KMS-11 (cell line): ENCODE measurements at regions not wholly inside any gene's neighbourhood (a gene's known extent, or its start where the extent isn't known, plus 50 kb on each side); places are given as distances from the start of the nearest gene placed in this dataset.

Source experiments
- H2AFZ ChIP-seq: fragments of 200-600 bp; sonication (generic); 2 replicates; pipeline ENCODE4 v1.6.1; 2016; ENCODE audit warnings: antibody characterized with exemption, mixed run types, low read depth
- H3K27ac ChIP-seq: fragments of 200-600 bp; sonication (generic); 2 replicates; pipeline ENCODE4 v1.6.1; 2016; ENCODE audit warnings: mild to moderate bottlenecking, mixed run types
- H3K27me3 ChIP-seq: fragments of 200-600 bp; sonication (generic); 2 replicates; pipeline ENCODE4 v1.6.1; 2017; ENCODE audit warnings: mild to moderate bottlenecking, low read depth, mixed run types, moderate library complexity; ENCODE audit not compliant: insufficient read depth
- H3K36me3 ChIP-seq: fragments of 200-600 bp; sonication (generic); 2 replicates; pipeline ENCODE4 v1.6.1; 2017; ENCODE audit warnings: mild to moderate bottlenecking, mixed run types; ENCODE audit not compliant: insufficient read depth
- H3K4me1 ChIP-seq: fragments of 200-600 bp; sonication (generic); 2 replicates; pipeline ENCODE4 v1.6.1; 2016; ENCODE audit warnings: mild to moderate bottlenecking, low read depth, mixed run types; ENCODE audit not compliant: poor library complexity, severe bottlenecking
- H3K4me2 ChIP-seq: fragments of 200-600 bp; sonication (generic); 2 replicates; pipeline ENCODE4 v1.7.0; 2016; ENCODE audit warnings: mild to moderate bottlenecking, mixed run types
- H3K4me3 ChIP-seq: fragments of 200-600 bp; sonication (generic); IDR thresholded peaks from 2 replicates; pipeline ENCODE4 v1.6.1; 2017; ENCODE audit warnings: low read depth, low read length, mixed read lengths; ENCODE audit not compliant: insufficient read depth
- H3K79me2 ChIP-seq: fragments of 200-600 bp; sonication (generic); 2 replicates; pipeline ENCODE4 v1.6.1; 2016; ENCODE audit warnings: low read depth, mixed run types; ENCODE audit not compliant: insufficient read depth
- H3K9ac ChIP-seq: fragments of 200-600 bp; sonication (generic); 2 replicates; pipeline ENCODE4 v1.6.1; 2016; ENCODE audit warnings: mild to moderate bottlenecking, mixed run types
- H4K20me1 ChIP-seq: fragments of 200-600 bp; sonication (generic); 2 replicates; pipeline ENCODE4 v1.6.1; 2016; ENCODE audit warnings: mild to moderate bottlenecking, mixed run types; ENCODE audit not compliant: insufficient read depth
- TF ChIP-seq, protein P1 (sequence below): fragments of 200-600 bp; sonication (generic); conservative IDR thresholded peaks from 2 replicates; pipeline ENCODE4 v1.6.1; 2017; ENCODE audit warnings: low read depth, mild to moderate bottlenecking, antibody characterized with exemption, low read length, moderate library complexity, mixed read lengths

GRCh38 chr1:235004276-235004675 lies 124.4 kb downstream of the TOMM20 start:
- Histone ChIP-seq H4K20me1 (no peaks in the 10 kb centered on the region), H3K4me1 (peaks cover 4% of the 10 kb centered on the region), H3K9ac (no peak overlapping the region), H3K27ac (no peak overlapping the region), H3K4me3 (no peak overlapping the region), H3K27me3 (peaks cover 4% of the 10 kb centered on the region), H3K36me3 (no peaks in the 10 kb centered on the region), H3K4me2 (no peak overlapping the region), H3K79me2 (no peaks in the 10 kb centered on the region), H2AFZ (no peak overlapping the region)
- TF ChIP-seq, protein P1, sequence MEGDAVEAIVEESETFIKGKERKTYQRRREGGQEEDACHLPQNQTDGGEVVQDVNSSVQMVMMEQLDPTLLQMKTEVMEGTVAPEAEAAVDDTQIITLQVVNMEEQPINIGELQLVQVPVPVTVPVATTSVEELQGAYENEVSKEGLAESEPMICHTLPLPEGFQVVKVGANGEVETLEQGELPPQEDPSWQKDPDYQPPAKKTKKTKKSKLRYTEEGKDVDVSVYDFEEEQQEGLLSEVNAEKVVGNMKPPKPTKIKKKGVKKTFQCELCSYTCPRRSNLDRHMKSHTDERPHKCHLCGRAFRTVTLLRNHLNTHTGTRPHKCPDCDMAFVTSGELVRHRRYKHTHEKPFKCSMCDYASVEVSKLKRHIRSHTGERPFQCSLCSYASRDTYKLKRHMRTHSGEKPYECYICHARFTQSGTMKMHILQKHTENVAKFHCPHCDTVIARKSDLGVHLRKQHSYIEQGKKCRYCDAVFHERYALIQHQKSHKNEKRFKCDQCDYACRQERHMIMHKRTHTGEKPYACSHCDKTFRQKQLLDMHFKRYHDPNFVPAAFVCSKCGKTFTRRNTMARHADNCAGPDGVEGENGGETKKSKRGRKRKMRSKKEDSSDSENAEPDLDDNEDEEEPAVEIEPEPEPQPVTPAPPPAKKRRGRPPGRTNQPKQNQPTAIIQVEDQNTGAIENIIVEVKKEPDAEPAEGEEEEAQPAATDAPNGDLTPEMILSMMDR = no peak

DNA sequence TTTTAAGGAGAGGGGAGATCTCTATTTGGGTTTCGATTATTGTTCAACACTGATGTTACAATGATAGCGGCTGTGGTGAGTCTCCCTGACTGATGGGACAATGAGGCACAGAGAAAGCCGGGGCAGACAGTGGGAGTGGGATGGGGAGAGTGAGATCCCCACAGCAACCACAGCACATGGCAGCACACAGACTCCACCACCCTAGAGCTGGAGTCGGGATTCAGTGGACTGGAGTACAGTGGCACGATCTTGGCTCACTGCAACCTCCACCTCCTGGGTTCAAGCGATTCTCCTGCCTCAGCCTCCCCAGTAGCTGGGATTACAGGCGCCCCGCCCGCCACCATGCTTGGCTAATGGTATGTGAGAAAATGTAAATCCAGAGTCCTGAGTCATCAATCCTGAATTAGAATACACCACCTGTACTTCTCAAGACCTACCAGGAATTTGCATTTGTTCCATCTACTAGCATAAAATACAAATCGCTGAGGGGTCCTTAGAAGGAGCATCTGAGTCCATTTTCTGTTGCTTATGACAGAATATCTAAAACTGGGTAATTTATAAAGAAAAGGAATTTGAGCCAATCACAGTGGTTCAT lies 125.8 kb downstream of the TOMM20 start:
- H3K36me3 ChIP-seq = no peaks in the 10 kb centered on the region
- peaks cover 4% of the 10 kb centered on the region for H3K4me1 ChIP-seq
- H3K9ac ChIP-seq = no peak overlapping the region
- TF ChIP-seq, protein P1 = no peak
- H3K4me3 ChIP-seq = no peak overlapping the region
- H3K79me2 ChIP-seq = no peaks in the 10 kb centered on the region
- no peaks in the 10 kb centered on the region for H3K27me3 ChIP-seq
- H4K20me1 ChIP-seq = no peaks in the 10 kb centered on the region
- no peak overlapping the region for H3K27ac ChIP-seq
- H3K4me2 ChIP-seq = no peak overlapping the region
- H2AFZ ChIP-seq = no peak overlapping the region

DNA sequence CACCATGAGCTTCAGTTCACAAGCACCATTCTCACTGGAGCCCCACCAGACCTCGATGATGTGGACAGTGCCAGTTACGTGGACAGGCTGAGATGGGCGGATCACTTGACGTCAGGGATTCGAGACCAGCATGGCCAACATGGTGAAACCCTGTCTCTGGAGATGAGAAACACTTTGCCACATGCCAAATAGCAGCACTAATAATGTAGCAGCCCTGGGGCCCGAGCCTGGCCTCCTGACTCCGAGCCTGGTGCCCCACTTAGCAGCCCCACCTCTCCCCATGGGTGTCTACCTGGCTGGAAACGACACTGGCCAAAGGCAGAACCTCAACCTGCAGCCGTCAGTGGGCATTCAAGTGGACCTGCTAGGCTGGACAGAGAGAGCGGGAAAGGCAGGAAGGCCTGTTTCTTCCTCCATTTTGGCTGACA lies 129.1 kb downstream of the TOMM20 start:
- Histone ChIP-seq H2AFZ (no peak overlapping the region), H3K27ac (no peak overlapping the region)

GRCh38 chr1:234997896-234998741 lies 130.5 kb downstream of the TOMM20 start:
- H3K79me2 ChIP-seq = no peaks in the 10 kb centered on the region
- H2AFZ ChIP-seq = no peak overlapping the region
- H3K36me3 ChIP-seq = no peaks in the 10 kb centered on the region
- no peak overlapping the region for H3K9ac ChIP-seq
- no peak overlapping the region for H3K4me3 ChIP-seq
- TF ChIP-seq, protein P1 = no peak
- no peaks in the 10 kb centered on the region for H3K27me3 ChIP-seq
- no peaks in the 10 kb centered on the region for H3K4me1 ChIP-seq
- H4K20me1 ChIP-seq = no peaks in the 10 kb centered on the region
- no peak overlapping the region for H3K4me2 ChIP-seq
- no peak overlapping the region for H3K27ac ChIP-seq

More for the DNA sequence above, 129.1 kb downstream of the TOMM20 start:
- Histone ChIP-seq H3K27me3 (no peaks in the 10 kb centered on the region), H3K4me1 (no peaks in the 10 kb centered on the region), H3K4me2 (no peak overlapping the region), H3K9ac (no peak overlapping the region), H3K4me3 (no peak overlapping the region), H4K20me1 (no peaks in the 10 kb centered on the region), H3K36me3 (no peaks in the 10 kb centered on the region), H3K79me2 (no peaks in the 10 kb centered on the region)
- TF ChIP-seq, protein P1 = no peak
